GM23338 (cell line): ENCODE measurements at regions not wholly inside any gene's neighbourhood (a gene's known extent, or its start where the extent isn't known, plus 50 kb on each side); places are given as distances from the start of the nearest gene placed in this dataset.

Experiments
- ATAC-seq: fragments of 200-7000 bp; cut with Tn5 transposase; 3 replicates; pipeline ENCODE4 v1.9.1; 2020
- DNase-seq: peaks from one replicate; pipeline ENCODE4 v3.0.0-alpha.2; 2015; ENCODE audit warnings: low spot score
- H2AFZ ChIP-seq: fragments of 200-600 bp; sonication (generic); 2 replicates; pipeline ENCODE4 v1.8.0; 2016; ENCODE audit warnings: antibody characterized with exemption, mild to moderate bottlenecking, moderate library complexity
- H3F3A ChIP-seq: fragments of 200-600 bp; sonication (generic); replicated peaks from 2 replicates; pipeline ENCODE4 v1.8.0; 2017; ENCODE audit warnings: antibody characterized with exemption, mixed run types, low read depth
- H3K27ac ChIP-seq: fragments of 200-600 bp; sonication (generic); 2 replicates; pipeline ENCODE4 v1.6.1; 2016; ENCODE audit warnings: low read depth
- H3K27me3 ChIP-seq: fragments of 200-600 bp; sonication (generic); 2 replicates; pipeline ENCODE4 v1.8.0; 2016; ENCODE audit warnings: mild to moderate bottlenecking, mixed run types, moderate library complexity; ENCODE audit not compliant: insufficient read depth
- H3K36me3 ChIP-seq: fragments of 200-600 bp; sonication (generic); 2 replicates; pipeline ENCODE4 v1.8.0; 2016; ENCODE audit warnings: mild to moderate bottlenecking; ENCODE audit not compliant: insufficient read depth
- H3K4me1 ChIP-seq: fragments of 200-600 bp; sonication (generic); 2 replicates; pipeline ENCODE4 v1.8.0; 2016; ENCODE audit warnings: mild to moderate bottlenecking, moderate library complexity; ENCODE audit not compliant: insufficient read depth
- H3K4me2 ChIP-seq: fragments of 200-600 bp; sonication (generic); 2 replicates; pipeline ENCODE4 v1.7.1; 2017; ENCODE audit warnings: mixed run types
- H3K4me3 ChIP-seq: fragments of 200-600 bp; sonication (generic); 2 replicates; pipeline ENCODE4 v1.6.1; 2016; ENCODE audit warnings: mixed run types
- H3K79me2 ChIP-seq: fragments of 200-600 bp; sonication (generic); replicated peaks from 2 replicates; pipeline ENCODE4 v1.8.0; 2017; ENCODE audit warnings: mild to moderate bottlenecking; ENCODE audit not compliant: insufficient read depth
- H3K9me2 ChIP-seq: fragments of 200-600 bp; sonication (generic); 2 replicates; pipeline ENCODE4 v1.8.0; 2017; ENCODE audit not compliant: insufficient read depth
- H4K20me1 ChIP-seq: fragments of 200-600 bp; sonication (generic); replicated peaks from 2 replicates; pipeline ENCODE4 v1.8.0; 2017; ENCODE audit warnings: mild to moderate bottlenecking; ENCODE audit not compliant: insufficient read depth
- H3K27ac Mint-ChIP-seq: 2 replicates; pipeline ENCODE4 v1.8.0; 2020; ENCODE audit warnings: inconsistent platforms, mild to moderate bottlenecking, moderate library complexity, mixed read lengths
- H3K27me3 Mint-ChIP-seq: 3 replicates; pipeline ENCODE4 v1.8.0; 2022; ENCODE audit warnings: low read depth, mild to moderate bottlenecking, moderate library complexity, mixed read lengths, inconsistent platforms; ENCODE audit not compliant: insufficient read depth, poor library complexity
- H3K36me3 Mint-ChIP-seq: 3 replicates; pipeline ENCODE4 v1.8.0; 2021; ENCODE audit warnings: low read depth, mild to moderate bottlenecking, inconsistent platforms, moderate library complexity, mixed read lengths
- H3K4me1 Mint-ChIP-seq: 3 replicates; pipeline ENCODE4 v1.8.0; 2020; ENCODE audit warnings: mild to moderate bottlenecking, inconsistent platforms, mixed read lengths
- H3K4me3 Mint-ChIP-seq: 3 replicates; pipeline ENCODE4 v1.8.0; 2021; ENCODE audit warnings: moderate library complexity, mild to moderate bottlenecking, inconsistent platforms, mixed read lengths
- H3K9me3 Mint-ChIP-seq: 3 replicates; pipeline ENCODE4 v1.8.0; 2020; ENCODE audit warnings: moderate library complexity, mild to moderate bottlenecking, inconsistent platforms, mixed read lengths
- CREB1 ChIP-seq: fragments of 250-450 bp; sonication (Bioruptor Pico); IDR thresholded peaks from 2 replicates; pipeline ENCODE4 v1.5.0; 2020; ENCODE audit warnings: low read depth, mild to moderate bottlenecking, moderate library complexity
- EZH2 ChIP-seq: fragments of 200-600 bp; sonication (generic); IDR thresholded peaks from one replicate; pipeline ENCODE4 v1.8.0; 2017; ENCODE audit warnings: antibody characterized with exemption, mild to moderate bottlenecking, low read depth; ENCODE audit not compliant: unreplicated experiment
- NANOG ChIP-seq: IDR thresholded peaks from 2 replicates; pipeline ENCODE4 v1.6.1; 2016; ENCODE audit warnings: antibody characterized with exemption, borderline replicate concordance
- POLR2AphosphoS5 ChIP-seq: IDR thresholded peaks from 2 replicates; pipeline ENCODE4 v1.6.1; 2016; ENCODE audit warnings: antibody characterized with exemption, low read depth
- STAT1 ChIP-seq: IDR thresholded peaks from one replicate; pipeline ENCODE4 v1.6.1; 2016; ENCODE audit warnings: antibody characterized with exemption; ENCODE audit not compliant: unreplicated experiment
- ZNF114 ChIP-seq: fragments of 250-450 bp; sonication (Bioruptor Pico); IDR thresholded peaks from 2 replicates; pipeline ENCODE4 v1.5.0; 2020; ENCODE audit warnings: mild to moderate bottlenecking, moderate library complexity
- ZNF331 ChIP-seq: fragments of 250-450 bp; sonication (Bioruptor Pico); IDR thresholded peaks from 2 replicates; pipeline ENCODE4 v1.5.0; 2020; ENCODE audit warnings: low read depth, mild to moderate bottlenecking, moderate library complexity
- ZNF462 ChIP-seq: fragments of 250-450 bp; sonication (Bioruptor Pico); IDR thresholded peaks from 2 replicates; pipeline ENCODE4 v1.5.0; 2020; ENCODE audit warnings: mild to moderate bottlenecking, moderate library complexity

GRCh38 chr2:163347982-163348856, 387.6 kb downstream of the FIGN start:
- no peaks in the 10 kb centered on the region for H3K9me3 Mint-ChIP-seq
- Histone ChIP-seq H3K36me3 (no peaks in the 10 kb centered on the region), H3F3A (no peaks in the 10 kb centered on the region), H3K27me3 (no peaks in the 10 kb centered on the region), H2AFZ (peak overlapping the region; percentile 75; the same call in 1 of the 2 replicates), H4K20me1 (no peaks in the 10 kb centered on the region), H3K4me1 (peaks cover 39% of the 10 kb centered on the region), H3K4me3 (peak overlapping the region; percentile 58), H3K27ac (peak overlapping the region; percentile 73), H3K4me2 (peak overlapping the region; percentile 80), H3K9me2 (peaks cover 1% of the 10 kb centered on the region; the same call in 1 of the 2 replicates), H3K79me2 (no peaks in the 10 kb centered on the region)
- peaks cover 6% of the 10 kb centered on the region for H3K27me3 Mint-ChIP-seq
- H3K27ac Mint-ChIP-seq = peak overlapping the region; percentile 85
- ATAC-seq (peak; percentile 94), DNase-seq (peak; percentile 95)
- H3K4me3 Mint-ChIP-seq = peak overlapping the region; percentile 75
- no peaks in the 10 kb centered on the region for H3K36me3 Mint-ChIP-seq
- peaks cover 50% of the 10 kb centered on the region for H3K4me1 Mint-ChIP-seq
- no peak for TF ChIP-seq EZH2
- no peak for TF ChIP-seq ZNF114
- TF ChIP-seq NANOG = no peak
- no peak for TF ChIP-seq STAT1
- no peak for TF ChIP-seq ZNF331
- no peak; the same call in 1 of the 2 replicates for TF ChIP-seq POLR2AphosphoS5
- no peak for TF ChIP-seq ZNF462 (CRISPR knock-in tag)
- TF ChIP-seq CREB1 = peak; percentile 57; the same call in 1 of the 2 replicates
